Ovary (tissue), 7 donors: ENCODE measurements at regions not wholly inside any gene's neighbourhood (a gene's known extent, or its start where the extent isn't known, plus 50 kb on each side); places are given as distances from the start of the nearest gene placed in this dataset.

Experiments used
- DNase-seq, 5 donors: peaks; one replicate each; pipeline ENCODE4 v3.0.0-alpha.2; 2019 to 2020
- H3K27ac ChIP-seq, 2 donors: fragments of 200-600 bp; one replicate each; pipeline versions ENCODE4 v1.5.1 to v1.8.0; 2019 to 2022
- H3K27me3 ChIP-seq: fragments of 200-600 bp; one replicate; pipeline ENCODE4 v1.8.0; 2022
- H3K36me3 ChIP-seq: fragments of 200-600 bp; sonication (generic); one replicate; pipeline ENCODE4 v1.5.1; 2019
- H3K4me1 ChIP-seq: one replicate; pipeline ENCODE4 v1.8.1; 2013; ENCODE audit warnings: mild to moderate bottlenecking, moderate library complexity; ENCODE audit not compliant: insufficient read depth
- H3K4me3 ChIP-seq: fragments of 200-600 bp; sonication (generic); one replicate; pipeline ENCODE4 v1.5.1; 2017
- H3K9me3 ChIP-seq, 2 donors: fragments of 200-600 bp in 1 of 2; sonication (generic) in 1 of 2; one replicate each; pipeline versions ENCODE4 v1.5.1 to v1.8.1; 2013 to 2019; ENCODE audit warnings: mild to moderate bottlenecking in 1 of 2, moderate library complexity in 1 of 2
- CTCF ChIP-seq, 3 donors: fragments of 450-650 bp in 2 of 3; fragments of 200-600 bp in 1 of 3; IDR thresholded peaks; one replicate each; pipeline versions ENCODE4 v1.5.1 to v1.8.0; 2016 to 2022; ENCODE audit warnings: antibody characterized with exemption in 3 of 3, mild to moderate bottlenecking in 1 of 3
- EP300 ChIP-seq: sonication (generic); formaldehyde crosslinking; IDR thresholded peaks from one replicate; pipeline ENCODE4 v1.6.1; 2017; ENCODE audit warnings: antibody characterized with exemption
- POLR2A ChIP-seq: fragments of 450-650 bp; IDR thresholded peaks from one replicate; pipeline ENCODE4 v1.6.1; 2017; ENCODE audit warnings: antibody characterized with exemption, mild to moderate bottlenecking, moderate library complexity
- WGBS, 3 donors: extraction: QIAGEN DNeasy Blood & Tissue Kit in 1 of 3; methylation state at CpG; one replicate each; pipeline versions ENCODE4 v1.1.5 to v1.1.7; 2013 to 2017; 5-methylcytosine and 5-hydroxymethylcytosine counted together
- intact Hi-C, 4 donors: fragments of 100-400 bp; cut with DNase I; formaldehyde crosslinking; loops; one replicate each; pipeline versions ENCODE4 v1.11.0 to v1.15.1; 2022 to 2023
- donor health status: DM: no; HTN: no; CAD: no; lungs with moderate emphysema.
- donor health status: DM: no; HTN: no; CAD: no.
- donor health status: Bipolar disorder and iron deficiency.
- donor health status: DM: no; HTN: no; CAD: no.
- donor health status: DM: yes; HTN: yes; CAD: no.

DNA sequence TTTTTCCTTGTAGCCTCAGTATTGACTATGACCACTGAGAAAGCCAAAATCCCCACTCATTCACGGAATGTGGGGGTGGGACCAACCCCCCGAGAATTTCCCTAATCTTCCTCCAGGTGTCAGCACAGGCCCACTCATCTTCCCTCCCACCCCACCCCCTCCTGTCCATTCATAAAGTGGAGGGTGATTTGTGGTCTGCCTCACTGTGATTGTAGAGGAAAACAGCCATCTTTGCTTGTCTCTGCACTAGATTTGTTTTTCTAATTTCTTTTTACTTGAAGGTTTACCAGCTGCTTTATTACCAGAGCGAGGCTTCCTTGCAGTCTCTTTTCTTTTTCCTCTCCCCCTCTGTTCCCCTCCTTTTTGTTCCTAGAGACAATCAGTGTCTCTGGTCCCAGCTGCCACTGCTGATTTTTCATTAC, 171.8 kb downstream of the ICOS start:
- no peaks in the 10 kb centered on the region for H3K27me3 ChIP-seq
- peak in 1 of 5 donors; percentile 21 for DNase-seq
- no peaks in the 10 kb centered on the region for H3K9me3 ChIP-seq
- intact Hi-C loops = no loop called here
- no peak overlapping the region for H3K27ac ChIP-seq
- H3K4me3 ChIP-seq = no peak overlapping the region
- TF ChIP-seq POLR2A (no peak), CTCF (IDR thresholded peaks at IDR 0.05) (peak in 1 of 3 donors; percentile 13)
- H3K36me3 ChIP-seq = no peaks in the 10 kb centered on the region
- peaks cover 6% of the 10 kb centered on the region for H3K4me1 ChIP-seq
- WGBS, 3 donors = 29 to 34% (median 32%) methylated on average over 3 of the region's 3 CpGs

GRCh38 chr2:204108781-204109295, 172.3 kb downstream of the ICOS start:
- Histone ChIP-seq H3K36me3 (no peaks in the 10 kb centered on the region), H3K9me3 (no peaks in the 10 kb centered on the region), H3K27ac (no peak overlapping the region), H3K27me3 (no peaks in the 10 kb centered on the region), H3K4me3 (no peak overlapping the region), H3K4me1 (peaks cover 6% of the 10 kb centered on the region)
- WGBS, 3 donors = 72 to 88% (median 87%) methylated on average over 9 of the region's 9 CpGs
- TF ChIP-seq CTCF (IDR thresholded peaks at IDR 0.05) (no peak), EP300 (no peak), POLR2A (no peak)
- no peak for DNase-seq
- intact Hi-C loops = no loop called here

DNA sequence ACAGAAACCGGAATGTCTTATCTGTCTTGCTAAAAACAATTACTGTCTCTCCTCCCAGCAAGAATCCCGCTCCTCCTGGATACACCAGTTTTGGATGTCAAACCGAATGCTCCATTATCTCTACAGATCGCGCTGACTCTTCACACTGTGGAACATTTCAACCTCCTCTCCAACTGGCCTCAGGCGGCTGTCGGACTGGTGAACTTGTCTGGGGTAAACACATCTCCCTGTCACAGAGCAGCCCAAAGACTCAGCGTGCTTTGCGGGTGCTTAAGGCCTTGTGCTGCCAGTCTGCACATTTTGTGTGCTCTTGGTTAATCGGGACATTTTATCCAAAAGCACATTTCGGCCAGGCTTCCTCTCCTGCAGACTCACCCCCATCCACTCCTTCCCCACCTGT, 173.1 kb downstream of the ICOS start:
- Histone ChIP-seq H3K9me3 (no peaks in the 10 kb centered on the region), H3K27me3 (no peaks in the 10 kb centered on the region), H3K4me1 (peaks cover 8% of the 10 kb centered on the region), H3K36me3 (no peaks in the 10 kb centered on the region), H3K27ac (no peak overlapping the region), H3K4me3 (no peak overlapping the region)
- TF ChIP-seq POLR2A (no peak), CTCF (IDR thresholded peaks at IDR 0.05) (no peak), EP300 (no peak)
- DNase-seq = no peak
- 31 to 38% (median 33%) methylated on average over 11 of the region's 11 CpGs for WGBS, 3 donors
- intact Hi-C loops = no loop called here

- H3K9me3 ChIP-seq = no peaks in the 10 kb centered on the region
- WGBS, 3 donors = 3 to 8% (median 5%) methylated on average over 8 of the region's 8 CpGs
- H3K4me1 ChIP-seq = peaks cover 8% of the 10 kb centered on the region
- H3K27ac ChIP-seq = no peak overlapping the region
- DNase-seq = peak in 1 of 5 donors; percentile 36
- H3K27me3 ChIP-seq = no peaks in the 10 kb centered on the region
- H3K36me3 ChIP-seq = no peaks in the 10 kb centered on the region
- no peak overlapping the region for H3K4me3 ChIP-seq
- TF ChIP-seq POLR2A (no peak), EP300 (no peak), CTCF (IDR thresholded peaks at IDR 0.05) (no peak)
- intact Hi-C loops = no loop called here
Observed at GRCh38 chr2:204110338-204110741, 173.8 kb downstream of the ICOS start.
